ENCODE measurements at regions not wholly inside any gene's neighbourhood (a gene's known extent, or its start where the extent isn't known, plus 50 kb on each side); places are given as distances from the start of the nearest gene placed in this dataset.
A peak's percentile ranks its signal among the peaks of the same experiment; 100 is the strongest.

DNA sequence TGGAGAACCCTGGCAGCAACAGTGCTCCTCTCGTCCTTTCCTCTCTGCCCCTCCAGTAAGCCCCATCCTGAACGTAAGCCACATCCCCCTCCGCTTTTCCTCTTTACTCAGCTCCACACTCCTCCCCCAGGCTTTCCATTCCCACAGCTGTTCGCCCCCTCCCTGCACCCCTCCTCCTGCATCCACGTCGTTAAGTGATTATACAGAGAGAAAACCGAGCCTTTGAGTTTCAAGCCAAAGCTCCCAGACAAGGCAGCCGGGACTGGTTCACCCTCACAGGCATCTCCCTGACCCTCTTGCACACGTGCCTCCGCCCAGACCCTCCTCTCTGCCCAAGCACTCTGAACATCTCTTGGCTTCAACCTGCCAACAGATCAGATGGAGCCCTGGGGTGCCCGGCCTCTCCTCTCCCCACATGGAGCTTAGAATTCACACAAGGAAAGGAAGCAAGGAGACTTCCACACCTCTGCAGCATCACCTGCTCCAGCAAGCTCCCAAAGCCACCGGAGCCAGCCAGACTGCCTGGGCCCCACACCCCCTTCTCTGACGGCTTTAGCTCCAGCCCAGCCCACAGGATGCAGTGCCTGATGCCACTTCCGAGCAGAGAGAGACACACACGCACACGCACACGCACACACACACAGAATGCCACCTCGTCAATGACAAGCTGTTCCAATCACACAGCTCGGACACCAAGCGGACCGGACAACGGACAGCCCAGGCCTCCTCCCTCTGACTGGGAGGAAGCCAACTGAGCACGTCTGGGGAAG, 99.9 kb upstream of the CCL2 start:
- peaks cover 57 to 70% of the 10 kb centered on the region in 2 donors for H3K27me3 Mint-ChIP-seq
- H3K4me3 Mint-ChIP-seq = no peak overlapping the region
- H3K27ac Mint-ChIP-seq = no peak overlapping the region
- H3K4me1 Mint-ChIP-seq = peaks cover 0 to 6% of the 10 kb centered on the region in 2 donors
- ATAC-seq (replicated peaks) (no peak), DNase-seq (no peak)
- no peaks in the 10 kb centered on the region for H3K9me3 Mint-ChIP-seq
- H3K36me3 Mint-ChIP-seq = no peaks in the 10 kb centered on the region

DNA sequence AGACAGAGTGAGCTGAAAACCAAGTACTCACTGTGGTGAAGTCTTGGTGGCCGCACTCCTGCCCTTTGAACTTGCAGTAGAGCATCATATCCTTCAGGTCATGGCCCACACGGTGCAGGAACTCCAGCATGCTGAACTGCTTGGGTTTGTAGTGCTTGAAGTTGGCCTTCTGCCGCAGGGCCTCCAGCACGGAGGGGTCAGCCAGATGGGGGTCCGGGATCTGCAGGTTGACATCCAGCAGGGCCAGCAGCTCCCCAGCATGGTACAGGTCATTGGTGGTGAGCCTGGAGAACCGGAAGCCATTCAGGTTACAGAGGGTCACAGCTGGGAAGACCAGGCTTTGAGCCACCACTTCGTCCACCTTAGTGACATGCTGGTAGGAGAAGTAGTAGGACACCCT, 99.1 kb upstream of the CCL2 start:
- Mint-ChIP-seq H3K27ac (no peak overlapping the region), H3K27me3 (peaks cover 53 to 64% of the 10 kb centered on the region in 2 donors), H3K36me3 (no peaks in the 10 kb centered on the region), H3K4me3 (no peak overlapping the region), H3K4me1 (peaks cover 0 to 6% of the 10 kb centered on the region in 2 donors), H3K9me3 (no peaks in the 10 kb centered on the region)
- ATAC-seq (replicated peaks) = no peak
- no peak for DNase-seq

DNA sequence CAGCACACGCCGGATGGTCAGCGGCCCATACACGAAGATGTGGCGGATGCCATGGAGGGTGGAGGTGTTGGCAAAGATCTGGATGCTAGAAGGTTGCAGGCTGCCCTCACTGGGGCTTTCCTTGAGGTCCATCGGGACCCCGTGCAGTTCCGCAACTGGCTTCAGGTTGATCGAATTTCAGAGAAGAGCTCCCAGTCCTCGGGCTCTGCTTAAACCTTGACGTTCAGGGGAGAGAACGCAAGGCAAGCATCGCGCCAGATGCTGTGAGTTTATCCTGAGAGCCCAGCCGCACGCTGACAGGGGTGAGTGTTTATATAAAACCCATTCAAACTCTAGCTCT, 98.7 kb upstream of the CCL2 start:
- Mint-ChIP-seq H3K27me3 (peaks cover 53 to 64% of the 10 kb centered on the region in 2 donors), H3K4me3 (no peak overlapping the region), H3K9me3 (no peaks in the 10 kb centered on the region), H3K36me3 (no peaks in the 10 kb centered on the region), H3K4me1 (peaks cover 0 to 6% of the 10 kb centered on the region in 2 donors), H3K27ac (no peak overlapping the region)
- DNase-seq (no peak), ATAC-seq (replicated peaks) (no peak)

DNA sequence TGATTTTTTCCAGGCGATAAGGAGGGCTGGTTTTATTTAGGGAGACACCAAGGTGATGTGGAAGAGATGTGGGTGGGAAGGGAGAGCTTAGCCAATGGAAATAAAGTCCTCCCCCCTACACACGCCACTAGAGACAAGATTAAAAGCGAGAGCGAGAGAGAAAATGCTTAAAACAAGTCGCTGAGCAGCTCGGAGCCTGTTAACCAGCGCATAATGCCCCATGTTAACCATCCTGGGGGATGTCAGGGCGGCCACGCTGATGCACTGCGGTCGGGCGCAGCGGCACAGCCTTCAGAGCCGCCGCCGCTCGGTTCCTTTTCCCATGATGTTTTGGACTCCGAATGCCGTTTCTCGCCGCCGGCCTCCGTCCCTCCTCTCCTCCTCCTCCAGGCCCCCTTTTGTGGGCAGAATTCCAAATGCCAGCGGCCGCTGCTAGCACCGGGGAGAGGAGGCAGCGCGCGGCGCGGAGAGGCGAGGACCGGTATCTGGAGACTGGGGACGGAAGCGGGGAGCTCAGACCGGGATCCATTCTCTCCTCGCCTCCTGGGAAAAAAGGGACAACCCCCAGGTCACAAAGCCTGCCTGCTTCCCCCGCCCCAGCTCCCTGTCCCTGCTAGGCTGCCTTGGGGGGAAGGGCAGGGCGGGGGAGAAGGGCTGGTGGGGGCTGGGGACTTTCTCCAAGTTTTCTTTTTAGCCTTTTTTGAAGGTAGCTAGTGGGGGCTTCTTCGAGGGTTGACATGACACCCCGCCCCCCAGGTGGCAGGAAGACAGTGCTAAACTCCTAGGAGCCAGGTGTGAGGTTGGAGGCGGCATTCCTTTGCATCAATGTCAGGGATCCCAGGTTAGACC, 98.1 kb upstream of the CCL2 start:
- peaks cover 58 to 68% of the 10 kb centered on the region in 2 donors for H3K27me3 Mint-ChIP-seq
- no peak for ATAC-seq (replicated peaks)
- no peak overlapping the region for H3K4me3 Mint-ChIP-seq

DNA sequence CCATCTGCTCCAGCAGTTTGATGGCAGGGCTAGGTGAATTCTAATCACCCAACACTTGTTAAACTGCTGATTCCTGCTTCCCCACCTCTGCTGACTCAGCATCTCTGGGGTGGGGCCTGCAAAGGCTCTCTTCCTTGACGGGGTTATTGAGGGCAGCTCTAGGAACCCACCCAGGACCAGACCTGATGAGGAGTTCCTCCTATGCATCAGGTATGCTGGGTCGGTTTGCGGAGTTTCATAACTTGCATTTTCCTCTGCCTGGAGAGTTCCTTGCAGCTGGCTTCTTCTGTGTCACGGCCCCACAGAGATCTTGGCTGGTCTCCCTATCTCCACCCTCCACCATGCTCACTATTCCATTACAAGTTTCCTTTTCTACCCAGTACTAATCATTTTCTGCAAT, 93.4 kb upstream of the CCL2 start:
- Mint-ChIP-seq H3K4me3 (no peak overlapping the region), H3K36me3 (no peaks in the 10 kb centered on the region), H3K4me1 (no peaks in the 10 kb centered on the region), H3K27ac (no peak overlapping the region), H3K27me3 (peaks cover 56 to 70% of the 10 kb centered on the region in 2 donors), H3K9me3 (no peaks in the 10 kb centered on the region)
- no peak for DNase-seq
- ATAC-seq (replicated peaks) = no peak

More for the DNA sequence above, 98.1 kb upstream of the CCL2 start:
- Mint-ChIP-seq H3K4me1 (peaks cover 0 to 6% of the 10 kb centered on the region in 2 donors), H3K27ac (no peak overlapping the region), H3K9me3 (no peaks in the 10 kb centered on the region), H3K36me3 (no peaks in the 10 kb centered on the region)
- no peak for DNase-seq

DNA sequence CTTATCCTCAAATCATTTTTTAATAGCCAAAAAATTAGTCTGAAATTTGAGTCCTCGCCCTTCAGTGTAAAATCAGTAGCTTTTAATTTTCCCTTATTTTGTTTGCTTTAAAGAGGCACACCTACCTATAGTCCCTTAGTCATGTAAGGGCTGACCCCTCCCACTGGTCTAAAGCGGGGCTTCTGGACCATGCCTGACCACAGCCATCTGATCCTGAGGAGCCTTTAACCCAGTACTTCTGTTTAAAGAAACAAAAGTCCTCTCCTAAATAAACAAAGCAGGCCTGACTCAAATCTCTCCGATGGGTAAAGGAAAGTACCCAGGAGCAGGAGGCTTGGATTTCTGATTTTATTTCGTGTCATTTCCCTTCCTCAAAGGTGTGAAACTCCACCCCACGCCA, 92.0 kb upstream of the CCL2 start:
- no peak for ATAC-seq (replicated peaks)
- no peak overlapping the region for H3K27ac Mint-ChIP-seq
- no peak overlapping the region for H3K4me3 Mint-ChIP-seq
- H3K27me3 Mint-ChIP-seq = peaks cover 53 to 56% of the 10 kb centered on the region in 2 donors
- no peak for DNase-seq
- no peaks in the 10 kb centered on the region for H3K9me3 Mint-ChIP-seq
- no peaks in the 10 kb centered on the region for H3K36me3 Mint-ChIP-seq
- H3K4me1 Mint-ChIP-seq = no peaks in the 10 kb centered on the region

DNA sequence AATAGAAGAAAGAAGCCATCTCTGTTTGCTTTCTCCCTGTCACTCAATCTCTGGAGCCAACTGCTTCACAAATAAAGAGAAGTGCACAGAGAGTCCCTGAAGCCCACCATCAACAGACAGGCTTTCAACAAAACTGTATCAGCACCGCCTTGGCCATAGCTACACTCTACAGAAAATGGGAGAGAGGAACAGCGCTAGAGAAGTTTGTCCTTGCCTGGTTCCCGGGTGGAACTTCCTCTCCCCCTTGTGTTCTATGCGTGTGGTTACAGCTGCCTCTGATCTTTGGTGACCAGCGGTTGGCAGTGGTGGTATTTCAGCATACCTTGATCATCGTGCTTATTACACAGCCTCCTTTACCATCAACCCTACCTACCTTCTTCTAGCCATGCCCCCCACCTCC, 91.4 kb upstream of the CCL2 start:
- H3K4me3 Mint-ChIP-seq = no peak overlapping the region
- H3K9me3 Mint-ChIP-seq = no peaks in the 10 kb centered on the region
- DNase-seq (no peak), ATAC-seq (replicated peaks) (no peak)
- no peaks in the 10 kb centered on the region for H3K4me1 Mint-ChIP-seq
- H3K36me3 Mint-ChIP-seq = no peaks in the 10 kb centered on the region
- H3K27me3 Mint-ChIP-seq = peaks cover 51 to 52% of the 10 kb centered on the region in 2 donors
- H3K27ac Mint-ChIP-seq = no peak overlapping the region

DNA sequence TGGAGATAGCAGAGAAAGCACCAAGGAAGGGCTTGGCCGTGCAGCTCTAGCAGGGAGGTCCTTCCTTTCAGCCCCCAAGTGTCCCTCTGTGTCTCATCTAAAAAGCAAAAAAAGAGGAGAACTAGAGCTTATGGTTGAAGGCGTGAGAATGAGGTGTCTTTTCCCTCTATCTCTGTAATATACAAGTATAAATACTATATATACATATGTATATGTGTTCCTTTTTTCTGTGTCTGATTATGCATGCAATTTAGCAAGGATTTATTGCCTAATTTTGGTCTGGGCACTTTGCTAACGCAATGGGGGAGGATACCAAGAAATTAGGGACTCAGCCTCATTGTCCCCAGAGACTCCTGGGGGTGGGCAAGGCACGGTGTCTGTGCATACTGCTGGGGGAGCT, 90.2 kb upstream of the CCL2 start:
- no peaks in the 10 kb centered on the region for H3K36me3 Mint-ChIP-seq
- no peaks in the 10 kb centered on the region for H3K9me3 Mint-ChIP-seq
- H3K4me1 Mint-ChIP-seq = no peaks in the 10 kb centered on the region
- DNase-seq = no peak
- H3K27ac Mint-ChIP-seq = no peak overlapping the region
- ATAC-seq (replicated peaks) = no peak
- no peak overlapping the region for H3K4me3 Mint-ChIP-seq
- peaks cover 41% of the 10 kb centered on the region in 2 donors for H3K27me3 Mint-ChIP-seq

DNA sequence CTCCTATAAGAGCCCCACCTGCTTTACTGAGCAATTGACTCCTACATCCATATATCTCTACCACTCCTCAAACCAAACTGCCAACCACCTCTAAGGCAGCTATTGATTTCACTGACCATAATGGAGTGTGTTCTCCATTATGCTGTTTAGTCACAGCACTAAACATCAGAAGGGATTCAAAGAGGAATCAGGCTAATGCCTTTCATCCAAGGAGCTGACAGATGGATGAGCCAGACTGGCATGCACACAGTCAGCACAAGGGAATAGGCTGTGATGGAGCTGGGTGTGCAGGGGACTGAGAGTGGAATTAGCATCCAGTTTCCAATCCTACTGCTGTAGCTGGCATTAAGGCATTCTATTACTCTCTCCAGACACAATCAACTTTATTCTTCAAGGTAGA, 88.7 kb upstream of the CCL2 start:
- Mint-ChIP-seq H3K4me3 (no peak overlapping the region), H3K27ac (no peak overlapping the region), H3K27me3 (peaks cover 39 to 44% of the 10 kb centered on the region in 2 donors), H3K9me3 (no peaks in the 10 kb centered on the region), H3K36me3 (no peaks in the 10 kb centered on the region), H3K4me1 (no peaks in the 10 kb centered on the region)
- DNase-seq (no peak), ATAC-seq (replicated peaks) (no peak)

DNA sequence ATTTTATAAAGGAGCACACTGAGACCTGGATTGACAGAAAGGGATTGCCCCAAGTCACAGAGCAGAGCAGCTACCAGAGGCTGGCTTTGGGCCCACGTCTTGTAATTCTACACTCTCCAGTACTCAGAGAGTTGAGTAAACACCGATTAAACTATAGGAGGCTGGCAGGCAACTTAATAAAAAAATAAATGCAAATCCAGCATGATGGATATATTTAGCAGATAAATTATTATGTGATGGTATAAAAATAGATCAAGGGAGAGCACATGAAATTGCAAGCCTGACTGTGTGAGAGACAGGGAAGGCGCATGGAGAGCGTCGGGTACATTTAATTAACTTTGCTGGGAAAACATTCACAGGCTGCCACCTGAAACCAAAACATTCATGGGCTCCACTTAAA, 87.7 kb upstream of the CCL2 start:
- DNase-seq (no peak), ATAC-seq (replicated peaks) (no peak)
- Mint-ChIP-seq H3K9me3 (no peaks in the 10 kb centered on the region), H3K27ac (no peak overlapping the region), H3K4me3 (no peak overlapping the region), H3K36me3 (no peaks in the 10 kb centered on the region), H3K4me1 (no peaks in the 10 kb centered on the region), H3K27me3 (peaks cover 33 to 43% of the 10 kb centered on the region in 2 donors)

DNA sequence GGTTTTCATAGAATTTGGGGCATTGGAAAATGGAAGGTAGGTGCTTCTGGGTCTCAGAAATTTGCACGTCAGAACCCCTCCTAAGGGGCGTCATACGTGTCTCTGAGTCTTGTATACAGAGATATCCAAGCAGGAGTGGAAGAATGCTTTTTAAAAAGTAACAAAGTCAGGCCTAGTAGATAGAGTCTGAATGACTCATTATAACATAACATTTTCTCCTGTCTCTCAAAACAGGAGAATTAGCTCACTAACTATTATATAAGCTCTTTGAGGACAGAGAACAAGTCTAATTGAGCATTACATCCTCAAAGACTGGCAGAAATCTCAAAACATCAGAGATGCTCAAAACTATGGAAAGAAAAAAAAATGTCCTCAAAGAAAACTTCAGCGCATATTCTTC, 86.1 kb upstream of the CCL2 start:
- H3K4me3 Mint-ChIP-seq = no peak overlapping the region
- H3K36me3 Mint-ChIP-seq = no peaks in the 10 kb centered on the region
- no peaks in the 10 kb centered on the region for H3K9me3 Mint-ChIP-seq
- H3K27me3 Mint-ChIP-seq = peaks cover 20 to 37% of the 10 kb centered on the region in 2 donors
- H3K4me1 Mint-ChIP-seq = no peaks in the 10 kb centered on the region
- no peak overlapping the region for H3K27ac Mint-ChIP-seq
- no peak for DNase-seq
- no peak for ATAC-seq (replicated peaks)

DNA sequence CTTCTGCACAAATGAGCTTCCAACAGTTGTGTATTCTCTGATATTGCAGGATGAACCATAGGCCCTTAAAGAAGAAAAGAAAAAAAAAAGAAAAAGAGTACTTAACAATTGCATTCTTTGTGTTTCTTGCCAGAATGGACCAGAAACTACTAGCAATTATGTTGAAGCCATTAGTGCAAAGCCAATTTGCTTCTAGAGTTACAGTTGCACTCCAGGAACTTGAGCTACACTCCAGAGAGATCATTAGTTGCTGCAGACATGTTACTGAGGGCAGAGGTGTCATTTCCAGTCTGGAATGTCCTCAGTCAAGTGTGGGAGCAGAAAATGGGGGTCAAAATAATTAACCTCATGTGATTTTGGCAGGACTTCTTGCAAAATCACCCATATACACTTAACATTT, 85.6 kb upstream of the CCL2 start:
- H3K9me3 Mint-ChIP-seq = no peaks in the 10 kb centered on the region
- H3K36me3 Mint-ChIP-seq = no peaks in the 10 kb centered on the region
- no peak overlapping the region for H3K27ac Mint-ChIP-seq
- no peak for ATAC-seq (replicated peaks)
- no peak for DNase-seq
- no peak overlapping the region for H3K4me3 Mint-ChIP-seq
- H3K4me1 Mint-ChIP-seq = no peaks in the 10 kb centered on the region
- peaks cover 18 to 33% of the 10 kb centered on the region in 2 donors for H3K27me3 Mint-ChIP-seq

DNA sequence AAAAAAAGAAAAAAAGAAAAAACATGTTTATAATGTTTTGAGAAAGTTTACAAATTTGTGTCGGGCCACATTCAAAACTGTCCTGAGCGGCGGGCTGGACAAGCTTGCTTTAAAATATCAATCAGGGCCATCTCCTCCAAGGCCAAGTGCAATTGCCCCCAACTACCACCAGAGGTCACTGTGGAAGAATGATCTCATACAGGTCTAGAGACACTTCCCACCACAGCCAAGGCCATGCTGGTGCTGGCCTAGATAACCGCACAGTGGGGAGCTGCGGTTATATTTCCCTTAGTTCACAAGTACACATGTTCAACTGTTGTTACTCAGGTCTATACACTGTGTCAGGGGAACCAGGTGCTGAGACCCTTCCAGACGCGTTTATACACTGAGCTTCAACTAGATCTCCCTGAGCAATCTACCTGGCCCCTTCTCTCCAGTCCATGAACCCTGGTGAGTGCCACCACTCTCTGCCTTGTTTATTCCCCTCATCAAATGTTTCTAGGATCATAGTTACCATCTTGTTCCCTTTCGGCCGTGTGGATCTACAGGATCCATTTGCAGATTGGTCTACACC, 83.8 kb upstream of the CCL2 start:
- H3K36me3 Mint-ChIP-seq = no peaks in the 10 kb centered on the region
- H3K4me1 Mint-ChIP-seq = no peaks in the 10 kb centered on the region
- H3K4me3 Mint-ChIP-seq = no peak overlapping the region
- H3K27me3 Mint-ChIP-seq = peaks cover 2 to 19% of the 10 kb centered on the region in 2 donors
- H3K9me3 Mint-ChIP-seq = no peaks in the 10 kb centered on the region
- DNase-seq (peak; percentile 35), ATAC-seq (replicated peaks) (peak; percentile 81 to 88)
- no peak overlapping the region for H3K27ac Mint-ChIP-seq

DNA sequence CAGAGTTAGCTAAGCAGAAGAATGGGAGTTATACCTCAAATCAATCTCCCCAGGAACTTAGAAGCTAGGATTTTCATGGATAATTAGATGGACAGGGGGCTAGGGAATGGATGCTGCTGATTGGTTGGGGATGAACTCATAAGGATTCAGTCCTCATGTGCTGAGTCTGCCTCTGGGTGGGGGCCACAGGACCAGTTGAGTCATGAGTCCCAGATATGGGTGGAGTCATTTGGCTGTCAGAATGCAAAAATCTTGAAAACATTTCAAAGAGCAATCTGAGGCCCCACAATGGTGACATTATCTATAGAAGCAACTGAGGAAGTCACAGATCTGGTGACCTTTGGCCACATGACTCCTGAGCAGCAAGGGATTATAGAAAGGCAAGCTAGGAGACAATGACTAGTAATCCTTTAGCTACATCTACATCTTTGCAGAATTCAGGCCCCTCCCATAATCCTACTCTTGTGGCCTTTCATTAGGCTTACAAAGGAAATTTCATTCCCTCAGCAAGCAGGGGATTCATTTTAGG, 82.6 kb upstream of the CCL2 start:
- no peak overlapping the region for H3K27ac Mint-ChIP-seq
- no peaks in the 10 kb centered on the region for H3K36me3 Mint-ChIP-seq
- peaks cover 0 to 10% of the 10 kb centered on the region in 2 donors for H3K27me3 Mint-ChIP-seq
- DNase-seq (no peak), ATAC-seq (replicated peaks) (no peak)
- H3K4me1 Mint-ChIP-seq = no peaks in the 10 kb centered on the region
- no peak overlapping the region for H3K4me3 Mint-ChIP-seq
- no peaks in the 10 kb centered on the region for H3K9me3 Mint-ChIP-seq
